ENCODE measurements at regions not wholly inside any gene's neighbourhood (a gene's known extent, or its start where the extent isn't known, plus 50 kb on each side); places are given as distances from the start of the nearest gene placed in this dataset.

- H3K27ac ChIP-seq (ENCODE audit: low read length), result no peak overlapping the region
- TF ChIP-seq EZH2 (IDR thresholded peaks at IDR 0.05; ENCODE audit: low read length, unreplicated experiment) (no peak), EZH2phosphoT487 (IDR thresholded peaks at IDR 0.05; ENCODE audit: borderline replicate concordance, low read length) (no peak), CTCF (conservative IDR thresholded peaks at IDR 0.05; ENCODE audit: low read depth, low read length) (no peak)
- H3F3A ChIP-seq (ENCODE audit: low read length, unreplicated experiment), result no peaks in the 10 kb centered on the region
- CTCF ChIA-PET, result no interaction called here
- no peak for ATAC-seq
- H3K9me2 ChIP-seq (replicated peaks; ENCODE audit: low read length), result no peaks in the 10 kb centered on the region
- 0 out of 2 replicates have a peak, but pooled peaks cover 4% of the 10 kb centered on the region for H3K9me3 ChIP-seq (ENCODE audit: low read length)
- H3K36me3 ChIP-seq (ENCODE audit: low read depth, low read length), result no peaks in the 10 kb centered on the region
- no peak overlapping the region for H3K9ac ChIP-seq (ENCODE audit: low read length)
- no peaks in the 10 kb centered on the region for H3K79me2 ChIP-seq (ENCODE audit: low read length)
- POLR2A ChIA-PET (ENCODE audit: unreplicated experiment), result no interaction called here
- H3K4me3 ChIP-seq (ENCODE audit: low read length), result no peak overlapping the region
- H4K20me1 ChIP-seq (ENCODE audit: low read length), result no peaks in the 10 kb centered on the region
- no TSS peak for BruUV-seq (replicated peaks)
- H3K4me2 ChIP-seq (ENCODE audit: low read length), result no peak overlapping the region
- no peak overlapping the region for H2AFZ ChIP-seq (ENCODE audit: low read length)
- intact Hi-C loops (cut with micrococcal nuclease), result no loop called here
- H3K4me1 ChIP-seq (ENCODE audit: insufficient read depth, low read length), result no peaks in the 10 kb centered on the region
- H3K27me3 ChIP-seq (ENCODE audit: low read length), result no peaks in the 10 kb centered on the region
- no peak for DNase-seq
These were observed 1291.7 kb upstream of the CRIM1 start for GRCh38 chr2:35063836-35064235.

- Histone ChIP-seq H3K4me3 (ENCODE audit: low read length) (no peak overlapping the region), H3K36me3 (ENCODE audit: low read depth, low read length) (no peaks in the 10 kb centered on the region), H3K9me2 (replicated peaks; ENCODE audit: low read length) (no peaks in the 10 kb centered on the region), H2AFZ (ENCODE audit: low read length) (no peak overlapping the region), H3K27ac (ENCODE audit: low read length) (no peak overlapping the region), H3K27me3 (ENCODE audit: low read length) (no peaks in the 10 kb centered on the region), H3K4me1 (ENCODE audit: insufficient read depth, low read length) (no peaks in the 10 kb centered on the region), H4K20me1 (ENCODE audit: low read length) (no peaks in the 10 kb centered on the region), H3K9me3 (ENCODE audit: low read length) (no peaks in the 10 kb centered on the region), H3F3A (ENCODE audit: low read length, unreplicated experiment) (no peaks in the 10 kb centered on the region), H3K9ac (ENCODE audit: low read length) (no peak overlapping the region), H3K79me2 (ENCODE audit: low read length) (no peaks in the 10 kb centered on the region), H3K4me2 (ENCODE audit: low read length) (no peak overlapping the region)
- intact Hi-C loops (cut with micrococcal nuclease), result no loop called here
- POLR2A ChIA-PET (ENCODE audit: unreplicated experiment), result no interaction called here
- ATAC-seq (no peak), DNase-seq (peak; percentile 21)
- TF ChIP-seq CTCF (conservative IDR thresholded peaks at IDR 0.05; ENCODE audit: low read depth, low read length) (0 out of 2 replicates have a peak, but pooled peaks have one; percentile 38), EZH2 (IDR thresholded peaks at IDR 0.05; ENCODE audit: low read length, unreplicated experiment) (no peak)
- BruUV-seq (replicated peaks), result no TSS peak
- CTCF ChIA-PET, result no interaction called here
These were observed 1319.7 kb upstream of the CRIM1 start for GRCh38 chr2:35035883-35036282.

DNA sequence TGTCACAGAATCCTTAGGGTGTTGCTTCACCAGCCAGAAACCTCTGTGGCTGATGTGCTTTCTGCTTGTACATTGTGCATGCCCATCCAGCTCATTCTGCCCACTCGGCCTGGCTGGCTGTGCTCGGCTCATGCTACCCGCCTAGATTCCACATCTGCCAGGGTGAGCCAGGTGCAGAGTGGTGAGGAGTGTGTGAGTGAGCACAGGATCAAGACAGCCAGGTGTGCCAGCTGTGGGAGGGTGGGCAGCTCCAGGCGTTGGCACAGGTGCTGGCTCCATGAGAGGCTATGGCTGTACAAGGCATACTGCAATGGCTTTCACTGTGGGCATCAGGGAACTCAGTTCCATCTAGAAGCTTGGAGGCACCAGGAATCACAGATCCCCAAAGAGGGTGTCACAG lies 1321.8 kb upstream of the CRIM1 start:
- no TSS peak for BruUV-seq (replicated peaks)

More for the DNA sequence above, 1321.8 kb upstream of the CRIM1 start:
- Histone ChIP-seq H3K27ac (ENCODE audit: low read length) (no peak overlapping the region), H3K27me3 (ENCODE audit: low read length) (no peaks in the 10 kb centered on the region), H4K20me1 (ENCODE audit: low read length) (no peaks in the 10 kb centered on the region), H3F3A (ENCODE audit: low read length, unreplicated experiment) (no peaks in the 10 kb centered on the region), H3K4me2 (ENCODE audit: low read length) (no peak overlapping the region), H3K4me3 (ENCODE audit: low read length) (no peak overlapping the region), H3K9me2 (replicated peaks; ENCODE audit: low read length) (no peaks in the 10 kb centered on the region), H3K36me3 (ENCODE audit: low read depth, low read length) (no peaks in the 10 kb centered on the region), H3K9ac (ENCODE audit: low read length) (no peak overlapping the region), H2AFZ (ENCODE audit: low read length) (no peak overlapping the region), H3K9me3 (ENCODE audit: low read length) (no peaks in the 10 kb centered on the region), H3K79me2 (ENCODE audit: low read length) (no peaks in the 10 kb centered on the region), H3K4me1 (ENCODE audit: insufficient read depth, low read length) (no peaks in the 10 kb centered on the region)
- ChIA-PET CTCF (no interaction called here), POLR2A (ENCODE audit: unreplicated experiment) (no interaction called here)
- ATAC-seq, result no peak
- intact Hi-C loops (cut with micrococcal nuclease), result no loop called here
- TF ChIP-seq EZH2 (IDR thresholded peaks at IDR 0.05; ENCODE audit: low read length, unreplicated experiment), result no peak
- no peak for TF ChIP-seq EZH2phosphoT487 (IDR thresholded peaks at IDR 0.05; ENCODE audit: borderline replicate concordance, low read length)
- no peak for TF ChIP-seq CTCF (conservative IDR thresholded peaks at IDR 0.05; ENCODE audit: low read depth, low read length)
- DNase-seq, result no peak
